ENCODE measurements at regions not wholly inside any gene's neighbourhood (a gene's known extent, or its start where the extent isn't known, plus 50 kb on each side); places are given as distances from the start of the nearest gene placed in this dataset.

DNA sequence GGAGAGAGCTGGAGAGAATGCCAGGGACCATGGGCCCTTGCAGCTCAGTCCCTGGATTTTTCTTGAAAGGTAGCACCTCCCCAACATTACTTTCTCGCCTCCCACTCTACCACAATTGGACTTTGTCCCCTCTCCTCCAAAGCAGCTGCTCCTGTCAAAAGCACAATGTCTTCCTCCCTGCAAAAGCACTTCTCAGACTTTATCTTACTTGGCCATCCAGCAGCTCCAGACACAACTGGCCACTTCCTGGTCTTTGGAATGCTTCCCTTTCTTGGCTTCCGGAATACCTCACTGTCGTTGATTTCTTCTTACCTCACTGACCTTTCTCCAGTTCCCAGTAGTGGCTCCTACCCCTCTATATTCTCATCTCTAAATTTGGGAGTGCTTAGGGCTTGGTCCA, 134.6 kb upstream of the PROK2 start:
- TF ChIP-seq, protein P1, sequence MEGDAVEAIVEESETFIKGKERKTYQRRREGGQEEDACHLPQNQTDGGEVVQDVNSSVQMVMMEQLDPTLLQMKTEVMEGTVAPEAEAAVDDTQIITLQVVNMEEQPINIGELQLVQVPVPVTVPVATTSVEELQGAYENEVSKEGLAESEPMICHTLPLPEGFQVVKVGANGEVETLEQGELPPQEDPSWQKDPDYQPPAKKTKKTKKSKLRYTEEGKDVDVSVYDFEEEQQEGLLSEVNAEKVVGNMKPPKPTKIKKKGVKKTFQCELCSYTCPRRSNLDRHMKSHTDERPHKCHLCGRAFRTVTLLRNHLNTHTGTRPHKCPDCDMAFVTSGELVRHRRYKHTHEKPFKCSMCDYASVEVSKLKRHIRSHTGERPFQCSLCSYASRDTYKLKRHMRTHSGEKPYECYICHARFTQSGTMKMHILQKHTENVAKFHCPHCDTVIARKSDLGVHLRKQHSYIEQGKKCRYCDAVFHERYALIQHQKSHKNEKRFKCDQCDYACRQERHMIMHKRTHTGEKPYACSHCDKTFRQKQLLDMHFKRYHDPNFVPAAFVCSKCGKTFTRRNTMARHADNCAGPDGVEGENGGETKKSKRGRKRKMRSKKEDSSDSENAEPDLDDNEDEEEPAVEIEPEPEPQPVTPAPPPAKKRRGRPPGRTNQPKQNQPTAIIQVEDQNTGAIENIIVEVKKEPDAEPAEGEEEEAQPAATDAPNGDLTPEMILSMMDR (IDR thresholded peaks at IDR 0.05; ENCODE audit: low read length) = no peak
- TF ChIP-seq EZH2 (optimal IDR thresholded peaks at IDR 0.05; ENCODE audit: low read depth, low read length) (no peak), EZH2phosphoT487 (IDR thresholded peaks at IDR 0.05; ENCODE audit: low read length) (no peak)
